GM19035 (cell line): ENCODE measurements at regions not wholly inside any gene's neighbourhood (a gene's known extent, or its start where the extent isn't known, plus 50 kb on each side); places are given as distances from the start of the nearest gene placed in this dataset.

Source experiments
- ATAC-seq: cut with Tn5 transposase; IDR thresholded peaks from one replicate; pipeline ENCODE4 v1.9.1; 2021; ENCODE audit not compliant: unreplicated experiment

DNA sequence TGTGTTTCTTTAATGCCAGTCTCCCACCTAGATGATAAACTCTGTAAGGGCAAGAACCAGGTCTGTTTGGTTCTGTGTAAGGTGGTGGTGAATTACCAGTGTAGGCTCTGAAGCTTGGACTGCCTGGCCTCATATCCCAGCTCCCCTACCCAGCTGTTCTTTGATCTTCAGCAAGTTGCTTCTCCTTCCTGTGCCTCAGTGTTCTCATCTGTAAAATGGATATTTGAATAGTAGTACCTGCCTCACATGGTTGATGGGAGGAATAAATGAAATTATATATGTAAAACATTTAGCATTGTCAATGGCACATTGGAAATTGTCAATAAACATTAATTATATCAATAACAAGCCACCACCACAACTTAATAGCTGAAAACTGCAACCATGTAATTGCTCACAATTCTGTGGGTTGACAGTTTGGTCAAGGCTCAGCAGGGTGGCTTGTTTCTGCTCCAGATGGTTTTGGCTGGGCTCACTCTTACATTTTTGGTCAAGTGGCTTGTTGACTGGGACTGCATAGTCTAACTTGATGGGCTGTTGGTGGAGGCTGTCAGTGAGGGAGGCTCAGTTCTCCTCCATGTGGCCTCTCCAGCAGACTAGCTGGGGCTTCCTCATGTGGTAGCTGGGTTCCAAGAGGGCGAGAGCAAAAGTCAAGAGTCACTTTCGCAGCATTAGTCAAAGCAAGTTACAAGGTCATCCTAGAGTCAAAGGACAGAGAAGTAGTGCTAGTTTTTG, 84.5 kb upstream of the DUSP5 start:
- no peak for ATAC-seq

DNA sequence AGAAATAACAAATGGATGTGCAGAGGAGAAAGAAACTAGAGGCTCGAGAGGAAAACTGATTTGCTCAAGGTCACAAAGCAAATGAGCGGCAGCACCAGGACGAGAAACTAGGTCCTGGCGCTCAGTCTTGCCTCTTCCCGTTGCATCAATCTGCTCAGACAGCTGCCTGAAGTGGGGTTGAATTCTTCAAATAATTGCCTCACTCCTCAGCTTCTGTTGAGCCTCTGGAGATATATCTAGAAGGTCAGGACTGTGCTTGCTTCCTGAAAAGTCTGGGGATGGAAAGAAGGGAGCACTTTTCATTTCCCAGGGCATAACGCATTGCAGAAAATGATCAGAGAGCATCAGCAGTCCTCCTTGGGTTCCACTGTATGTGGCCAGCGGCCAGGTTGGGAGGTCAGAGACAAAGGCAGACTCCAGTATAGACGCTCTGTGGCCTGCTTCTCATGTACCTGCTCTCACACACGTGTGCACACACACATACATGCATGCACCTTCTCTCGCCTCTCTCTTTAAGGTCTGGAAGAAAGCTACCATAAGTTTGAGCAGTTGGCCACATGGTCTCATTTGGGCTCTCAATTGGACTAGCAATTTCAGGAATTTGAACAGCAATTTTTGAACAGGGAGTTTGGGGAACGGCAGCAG, 83.7 kb upstream of the DUSP5 start:
- peak; percentile 11 for ATAC-seq

DNA sequence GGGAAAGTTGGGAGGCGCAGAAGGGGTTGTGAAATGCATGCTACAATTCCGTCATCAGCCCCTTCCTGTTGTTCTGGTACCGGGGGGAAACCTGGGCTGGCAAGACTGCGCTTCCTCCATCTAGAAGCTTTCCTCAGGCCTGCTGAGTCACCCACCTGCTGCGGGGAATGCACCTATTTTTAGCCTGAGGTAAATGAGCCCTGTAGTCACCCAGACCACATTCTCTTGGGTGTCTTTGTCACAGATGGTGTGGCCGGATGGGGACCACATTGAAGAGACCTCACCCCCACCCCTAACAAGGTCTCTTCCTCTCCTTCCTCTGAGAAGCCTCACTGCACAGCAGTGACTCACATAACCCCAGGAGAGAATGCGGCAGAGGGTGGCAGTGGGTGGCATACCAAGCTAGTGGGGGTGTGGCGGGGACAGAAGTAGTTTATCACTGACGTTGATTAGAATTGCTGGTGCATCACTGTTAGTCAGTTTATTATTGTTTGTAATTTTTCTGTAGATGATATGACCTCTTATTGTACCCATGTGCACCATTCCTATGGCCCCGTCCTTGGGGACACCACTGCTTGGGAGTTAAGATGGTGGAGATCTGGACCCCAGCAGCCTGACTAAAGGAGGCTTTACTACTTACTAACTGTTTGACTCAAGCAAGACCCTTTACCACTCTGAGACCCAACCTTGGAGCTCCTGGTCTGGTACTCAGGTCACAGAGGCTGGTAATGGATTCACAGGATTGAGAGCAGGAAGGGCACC, 83.0 kb upstream of the DUSP5 start:
- ATAC-seq, result peak; percentile 75

DNA sequence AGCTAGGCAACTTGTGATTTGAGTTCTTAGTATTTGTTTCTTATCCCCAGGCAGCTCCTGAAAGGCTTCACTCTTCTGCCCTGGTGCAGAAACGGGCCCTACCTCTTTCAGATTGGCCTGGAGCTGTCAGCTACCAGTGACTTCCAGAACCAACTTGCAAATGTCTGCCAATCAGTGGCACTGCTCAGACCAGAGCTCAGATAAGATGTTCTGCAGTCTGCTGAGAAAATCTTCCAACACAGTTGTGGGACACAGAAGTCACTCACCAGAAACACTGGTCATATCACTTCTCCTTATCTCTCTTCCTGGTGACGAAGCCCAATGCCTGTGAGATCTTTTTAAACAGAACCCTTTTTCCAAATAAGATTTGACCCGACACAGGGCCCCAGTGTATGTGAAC, 81.9 kb upstream of the DUSP5 start:
- ATAC-seq, result no peak

DNA sequence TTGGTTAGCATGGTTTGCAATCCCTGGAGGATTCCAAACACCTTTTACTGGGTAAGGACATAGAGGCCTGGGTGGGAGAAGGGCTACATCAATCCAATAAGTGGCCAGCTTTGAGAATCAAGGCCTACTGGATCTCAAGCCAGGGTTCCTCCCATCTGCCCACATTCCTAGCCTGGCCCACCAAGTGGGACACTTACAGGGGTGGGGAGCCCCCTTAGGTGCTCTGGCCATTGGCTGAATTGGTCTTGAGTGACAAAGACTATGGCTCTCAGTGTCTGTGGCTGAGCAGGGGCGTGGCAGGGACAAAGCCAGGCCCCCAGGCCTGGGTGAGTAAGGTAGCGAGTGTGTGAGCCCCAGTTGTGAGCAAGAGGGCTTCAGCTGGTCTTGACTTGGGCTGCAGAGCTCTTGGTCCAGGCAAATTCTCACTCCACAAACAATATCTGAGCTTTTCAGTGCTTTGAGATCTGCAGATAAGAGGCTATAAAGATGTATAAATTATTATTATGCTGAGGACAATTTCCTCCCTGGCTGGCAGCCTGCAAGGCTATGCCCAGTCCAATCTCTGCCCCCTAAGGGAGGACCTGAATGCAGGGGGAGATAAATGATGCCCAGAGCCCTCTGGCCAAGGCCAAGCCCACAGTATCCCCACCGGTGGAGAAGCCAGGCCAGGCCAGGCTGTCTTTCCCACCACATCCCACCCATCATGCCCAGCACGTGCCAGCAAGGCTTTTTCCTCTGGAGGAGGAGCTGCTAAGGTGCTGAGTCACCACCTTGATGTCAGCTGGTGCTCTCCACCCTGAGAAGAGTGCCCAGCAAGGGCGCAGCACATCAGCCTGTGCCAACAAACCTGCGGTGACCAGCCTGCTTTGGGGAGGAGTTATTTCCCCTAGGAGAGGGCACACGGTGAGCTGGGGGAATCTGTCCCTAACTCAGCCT, 80.7 kb upstream of the DUSP5 start:
- no peak for ATAC-seq

- no peak for ATAC-seq
Measured at GRCh38 chr10:110418218-110418617, 79.5 kb upstream of the DUSP5 start.

DNA sequence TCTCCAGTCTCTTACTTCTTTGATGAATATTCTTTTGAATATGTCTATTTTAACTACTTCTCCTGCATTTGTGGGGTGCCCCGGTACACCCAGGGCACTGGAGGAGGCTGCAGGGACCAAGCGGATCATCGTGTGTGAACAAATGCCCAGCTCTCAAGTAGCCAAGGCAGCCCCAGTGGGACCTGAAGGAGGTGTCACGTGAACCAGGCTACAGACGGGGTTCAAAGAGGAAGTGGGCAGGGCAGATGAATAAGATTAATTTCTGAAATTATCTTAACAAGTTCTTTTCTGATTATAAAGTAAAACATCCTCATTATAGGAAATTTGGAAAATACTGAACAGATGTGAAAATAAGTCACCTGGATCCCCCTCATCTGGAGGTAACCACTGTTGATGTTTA, 78.4 kb upstream of the DUSP5 start:
- no peak for ATAC-seq

DNA sequence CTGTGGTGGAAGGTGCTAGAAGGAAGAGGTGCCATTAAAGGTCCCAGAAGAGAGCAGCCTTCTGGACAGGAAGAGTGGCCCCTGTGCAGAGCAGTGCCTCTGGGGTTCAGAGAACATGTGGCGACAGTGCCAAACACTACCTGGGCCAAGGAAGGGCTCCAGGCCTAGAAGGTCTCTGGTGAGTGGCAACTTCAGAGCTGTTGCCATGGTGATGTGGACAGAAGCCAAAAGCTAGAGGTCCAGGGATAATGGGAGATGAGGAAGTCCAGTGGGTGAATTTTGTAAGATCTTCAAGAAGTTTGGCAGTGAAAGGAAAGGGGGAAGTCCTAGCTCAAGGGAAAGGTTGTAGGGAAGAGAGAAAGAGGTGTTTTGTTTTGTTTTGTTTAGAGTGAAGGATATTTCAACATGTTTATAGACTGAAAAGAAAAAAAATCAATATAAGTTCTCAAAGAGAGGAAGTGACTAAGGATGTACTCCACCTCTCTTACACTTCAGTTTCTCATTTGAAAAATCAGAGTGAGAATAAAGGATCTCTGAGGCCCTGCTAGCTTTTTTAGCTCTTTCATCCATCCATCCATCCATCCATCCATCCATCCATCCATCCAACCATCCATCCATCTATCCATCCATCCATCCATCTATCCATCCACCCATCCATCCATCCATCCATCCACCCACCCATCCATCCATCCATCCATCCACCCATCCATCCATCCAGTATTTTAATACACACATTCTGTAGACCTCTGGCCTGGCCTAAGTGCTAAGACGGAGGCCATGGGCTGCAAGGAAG, 77.1 kb upstream of the DUSP5 start:
- no peak for ATAC-seq

GRCh38 chr10:110421512-110422138, 76.1 kb upstream of the DUSP5 start:
- ATAC-seq, result no peak

GRCh38 chr10:110422548-110422947, 75.2 kb upstream of the DUSP5 start:
- ATAC-seq, result no peak

GRCh38 chr10:110423650-110424049, 74.1 kb upstream of the DUSP5 start:
- ATAC-seq, result no peak

DNA sequence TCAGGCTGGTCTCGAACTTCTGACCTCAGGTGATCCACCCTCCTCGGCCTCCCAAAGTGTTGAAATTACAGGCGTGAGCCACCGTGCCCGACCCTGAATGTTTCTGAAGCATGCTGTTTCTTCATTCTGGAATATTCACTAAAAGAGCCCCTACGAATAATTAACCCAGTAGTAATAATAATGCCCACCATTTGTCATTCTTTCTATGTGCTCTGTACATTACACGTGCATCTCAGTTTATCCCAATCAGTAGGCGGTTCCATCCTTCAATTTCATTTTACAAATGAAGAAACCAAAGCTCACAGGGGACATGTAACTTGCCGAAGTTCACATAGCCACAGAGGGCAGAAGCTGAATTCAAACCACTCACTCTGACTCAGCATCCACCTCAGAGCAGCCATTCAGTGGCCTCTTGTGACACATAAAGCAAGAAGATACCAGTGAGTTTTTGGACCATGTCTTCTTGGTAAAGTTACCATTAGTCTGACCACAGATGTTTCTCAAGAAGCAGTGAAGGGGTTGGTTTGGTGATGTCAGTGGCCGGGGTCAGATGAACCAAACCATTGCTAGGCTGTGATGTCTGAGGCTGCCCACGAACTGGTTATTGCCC, 71.9 kb upstream of the DUSP5 start:
- ATAC-seq, result peak; percentile 74

DNA sequence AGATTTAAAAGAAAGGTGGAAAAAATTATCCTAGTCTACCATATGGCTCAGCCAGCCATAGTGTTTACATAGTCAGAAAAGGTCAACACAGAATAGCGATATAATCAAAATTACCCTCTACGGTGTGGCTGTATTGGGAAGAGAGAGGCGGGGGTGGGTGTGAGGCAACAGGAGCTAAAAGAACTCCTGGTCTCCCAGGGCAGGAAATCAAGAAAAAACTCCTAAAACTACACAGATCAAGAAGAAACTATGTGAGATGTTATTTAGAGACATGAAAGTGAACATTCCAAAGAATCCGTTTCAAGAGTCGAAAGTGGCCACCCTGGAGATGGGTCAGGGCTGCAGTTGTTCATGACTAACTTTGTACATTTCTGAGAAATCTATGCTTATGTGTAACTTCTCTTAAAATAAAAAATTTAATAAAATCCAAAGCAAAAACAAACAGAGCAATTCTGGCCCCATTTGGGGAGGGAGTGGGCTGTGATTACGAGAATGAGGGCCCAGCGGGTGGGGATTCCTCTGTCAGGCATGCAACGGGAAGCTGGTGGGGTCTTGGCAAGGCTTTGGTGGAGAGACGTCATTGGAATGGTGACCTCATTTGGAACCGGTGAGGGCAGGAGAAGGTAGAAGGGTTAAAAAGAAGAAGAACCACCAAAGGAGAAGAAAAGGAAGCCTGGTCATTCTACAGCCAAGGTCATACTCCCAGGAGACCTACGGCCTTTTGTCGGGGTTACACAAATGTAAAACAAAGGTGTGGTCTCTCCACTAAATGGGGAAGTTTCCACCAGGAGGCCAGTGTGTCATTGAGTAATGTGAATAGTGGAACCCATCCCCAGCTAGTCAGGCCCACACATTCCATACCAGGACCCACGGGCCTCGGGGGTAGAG, 71.2 kb upstream of the DUSP5 start:
- ATAC-seq, result no peak

DNA sequence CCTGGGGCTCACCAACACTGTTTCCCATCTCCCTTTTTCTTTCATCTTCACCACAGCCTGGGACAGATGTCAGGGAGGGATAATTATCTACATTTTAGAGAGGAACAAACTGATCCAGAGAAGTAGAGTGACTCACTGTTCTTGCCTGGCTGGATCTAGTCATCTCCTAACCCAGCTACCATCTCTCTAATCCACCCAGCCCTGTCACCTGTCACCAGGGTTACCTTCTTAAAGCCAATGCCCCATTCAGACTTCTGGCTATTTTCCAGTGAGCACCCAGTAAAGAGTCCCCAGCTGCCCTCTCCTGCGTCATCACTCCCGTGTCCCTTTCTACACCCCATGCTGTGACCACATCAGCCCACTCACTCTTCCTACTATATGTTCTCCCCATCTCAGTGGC, 68.4 kb upstream of the DUSP5 start:
- no peak for ATAC-seq

- ATAC-seq, result no peak
Measured at GRCh38 chr10:110430340-110431273, 67.1 kb upstream of the DUSP5 start.

DNA sequence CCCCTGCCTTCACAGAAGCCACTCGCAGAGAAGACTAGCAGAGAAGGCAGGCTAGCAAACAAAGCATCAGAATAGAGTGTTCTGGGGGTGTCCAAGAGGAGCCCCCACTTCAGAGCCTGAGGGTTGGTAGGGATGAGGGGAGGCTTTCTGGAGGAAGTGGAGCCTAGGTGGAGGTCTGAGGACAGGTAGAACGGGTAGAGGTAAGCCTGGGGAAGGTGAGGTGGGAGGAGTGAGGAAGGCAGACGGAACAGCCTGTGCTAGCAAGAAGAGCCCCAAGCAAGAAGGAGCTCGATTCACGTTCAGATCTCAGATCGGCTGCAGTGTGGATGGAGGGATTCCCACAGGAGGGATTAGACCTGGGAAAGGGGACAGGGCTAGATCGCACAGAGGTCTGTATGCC, 66.0 kb upstream of the DUSP5 start:
- ATAC-seq, result no peak

- ATAC-seq, result no peak
Measured at GRCh38 chr10:110432084-110432483, 65.6 kb upstream of the DUSP5 start.
